ENCODE measurements at regions not wholly inside any gene's neighbourhood (a gene's known extent, or its start where the extent isn't known, plus 50 kb on each side); places are given as distances from the start of the nearest gene placed in this dataset.

DNA sequence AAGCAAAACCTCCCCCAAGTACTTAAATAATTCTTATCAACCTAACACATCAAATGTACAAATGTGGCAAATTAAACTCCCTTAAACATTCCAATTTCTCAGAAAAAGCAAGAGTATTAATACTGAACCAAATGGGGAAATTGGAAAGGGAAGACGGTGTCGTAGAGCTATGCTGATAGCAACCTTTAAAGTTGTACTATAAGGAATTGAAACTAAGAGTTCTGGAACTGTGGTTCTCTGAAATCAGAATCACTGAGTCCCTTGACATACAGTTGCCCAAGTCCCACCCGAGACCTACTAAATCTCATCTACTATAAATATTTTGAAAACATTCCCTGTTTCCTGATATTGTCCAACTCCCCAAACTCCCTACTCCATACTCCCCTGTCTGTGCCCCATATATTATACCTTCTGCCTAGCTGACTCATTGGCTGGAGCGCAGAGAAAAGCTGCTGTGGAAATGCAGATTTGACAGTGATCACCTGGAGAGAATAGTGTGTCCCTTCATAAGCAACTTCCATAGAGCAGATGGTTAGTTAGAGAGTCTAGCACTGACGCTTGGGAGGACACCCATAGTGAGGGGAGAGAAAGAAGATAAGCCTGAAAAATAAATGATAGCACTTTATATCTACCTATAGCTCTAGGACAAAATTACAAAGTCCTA is 51.4 kb upstream of the ITM2B start:
- no peaks in the 10 kb centered on the region for H3K27me3 ChIP-seq (ENCODE audit: control insufficient read depth in 3 of 3, insufficient read depth in 3 of 3, low read length in 3 of 3)
- no peak overlapping the region for H3K27ac ChIP-seq (ENCODE audit: low read depth in 1 of 3, low read length in 2 of 3)
- no peaks in the 10 kb centered on the region for H3K9me3 ChIP-seq (ENCODE audit: control insufficient read depth in 2 of 2, insufficient read depth in 1 of 2, low read depth in 1 of 2, low read length in 1 of 2)
- no peaks in the 10 kb centered on the region for H3K4me1 ChIP-seq (ENCODE audit: control insufficient read depth in 3 of 3, insufficient read depth in 2 of 3, low read depth in 1 of 3, low read length in 2 of 3)
- no peak overlapping the region for H3K4me3 ChIP-seq (ENCODE audit: low read depth in 1 of 3, low read length in 3 of 3)
- FAIRE-seq (no peak), DNase-seq (no peak)
- WGBS, 3 donors = 69 to 92% (median 88%) methylated on average over 5 of the region's 5 CpGs
- H3K36me3 ChIP-seq (ENCODE audit: control insufficient read depth in 3 of 3, insufficient read depth in 2 of 3, low read depth in 1 of 3, low read length in 3 of 3) = no peaks in the 10 kb centered on the region

DNA sequence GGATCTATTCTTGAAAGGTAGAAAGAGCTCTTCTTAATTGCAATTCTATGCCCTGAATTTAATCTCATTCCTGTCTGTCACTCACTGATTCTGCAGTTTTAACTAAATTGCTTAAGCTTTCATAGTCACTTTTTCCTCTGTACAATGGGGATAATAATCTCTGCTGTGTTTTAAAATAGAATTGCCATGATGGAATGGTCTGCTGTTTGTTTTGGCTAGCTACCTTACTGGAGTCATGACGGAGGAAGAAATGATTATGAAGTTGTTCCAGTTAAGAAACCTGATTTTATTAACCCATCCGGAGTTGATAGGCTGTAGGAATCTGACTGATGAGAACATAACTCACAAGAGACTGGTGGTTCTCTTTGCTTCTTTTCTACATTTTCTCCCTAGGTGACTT is 54.9 kb upstream of the ITM2B start:
- FAIRE-seq = no peak
- H3K9me3 ChIP-seq (ENCODE audit: control insufficient read depth in 2 of 2, insufficient read depth in 1 of 2, low read depth in 1 of 2, low read length in 1 of 2) = no peaks in the 10 kb centered on the region
- no peaks in the 10 kb centered on the region for H3K27me3 ChIP-seq (ENCODE audit: control insufficient read depth in 3 of 3, insufficient read depth in 3 of 3, low read length in 3 of 3)
- no peak for DNase-seq
- WGBS, 3 donors = 61 to 74% (median 66%) methylated on average over 2 of the region's 2 CpGs
- H3K27ac ChIP-seq (ENCODE audit: low read depth in 1 of 3, low read length in 2 of 3) = no peak overlapping the region
- no peaks in the 10 kb centered on the region for H3K36me3 ChIP-seq (ENCODE audit: control insufficient read depth in 3 of 3, insufficient read depth in 2 of 3, low read depth in 1 of 3, low read length in 3 of 3)
- H3K4me3 ChIP-seq (ENCODE audit: low read depth in 1 of 3, low read length in 3 of 3) = no peak overlapping the region
- H3K4me1 ChIP-seq (ENCODE audit: control insufficient read depth in 3 of 3, insufficient read depth in 2 of 3, low read depth in 1 of 3, low read length in 2 of 3) = no peaks in the 10 kb centered on the region

- no peaks in the 10 kb centered on the region for H3K4me1 ChIP-seq (ENCODE audit: control insufficient read depth in 3 of 3, insufficient read depth in 2 of 3, low read depth in 1 of 3, low read length in 2 of 3)
- H3K36me3 ChIP-seq (ENCODE audit: control insufficient read depth in 3 of 3, insufficient read depth in 2 of 3, low read depth in 1 of 3, low read length in 3 of 3) = no peaks in the 10 kb centered on the region
- 92 to 95% (median 93%) methylated on average over 6 of the region's 6 CpGs for WGBS, 3 donors
- H3K9me3 ChIP-seq (ENCODE audit: control insufficient read depth in 2 of 2, insufficient read depth in 1 of 2, low read depth in 1 of 2, low read length in 1 of 2) = no peaks in the 10 kb centered on the region
- H3K27me3 ChIP-seq (ENCODE audit: control insufficient read depth in 3 of 3, insufficient read depth in 3 of 3, low read length in 3 of 3) = no peaks in the 10 kb centered on the region
- no peak overlapping the region for H3K27ac ChIP-seq (ENCODE audit: low read depth in 1 of 3, low read length in 2 of 3)
- H3K4me3 ChIP-seq (ENCODE audit: low read depth in 1 of 3, low read length in 3 of 3) = no peak overlapping the region
- DNase-seq (no peak), FAIRE-seq (no peak)
Measured at GRCh38 chr13:48176781-48177180, 56.2 kb upstream of the ITM2B start.

GRCh38 chr13:48175185-48175584 is 57.8 kb upstream of the ITM2B start:
- H3K27me3 ChIP-seq (ENCODE audit: control insufficient read depth in 3 of 3, insufficient read depth in 3 of 3, low read length in 3 of 3) = no peaks in the 10 kb centered on the region
- no peaks in the 10 kb centered on the region for H3K4me1 ChIP-seq (ENCODE audit: control insufficient read depth in 3 of 3, insufficient read depth in 2 of 3, low read depth in 1 of 3, low read length in 2 of 3)
- whole genome bisulfite sequencing, 3 donors = 91 to 100% (median 94%) methylated on average over 1 of the region's 1 CpG
- no peak overlapping the region for H3K4me3 ChIP-seq (ENCODE audit: low read depth in 1 of 3, low read length in 3 of 3)
- no peaks in the 10 kb centered on the region for H3K9me3 ChIP-seq (ENCODE audit: control insufficient read depth in 2 of 2, insufficient read depth in 1 of 2, low read depth in 1 of 2, low read length in 1 of 2)
- peak overlapping the region in 1 of 3 donors; percentile 31 for H3K27ac ChIP-seq (ENCODE audit: low read depth in 1 of 3, low read length in 2 of 3)
- FAIRE-seq (no peak), DNase-seq (no peak)
- H3K36me3 ChIP-seq (ENCODE audit: control insufficient read depth in 3 of 3, insufficient read depth in 2 of 3, low read depth in 1 of 3, low read length in 3 of 3) = no peaks in the 10 kb centered on the region

DNA sequence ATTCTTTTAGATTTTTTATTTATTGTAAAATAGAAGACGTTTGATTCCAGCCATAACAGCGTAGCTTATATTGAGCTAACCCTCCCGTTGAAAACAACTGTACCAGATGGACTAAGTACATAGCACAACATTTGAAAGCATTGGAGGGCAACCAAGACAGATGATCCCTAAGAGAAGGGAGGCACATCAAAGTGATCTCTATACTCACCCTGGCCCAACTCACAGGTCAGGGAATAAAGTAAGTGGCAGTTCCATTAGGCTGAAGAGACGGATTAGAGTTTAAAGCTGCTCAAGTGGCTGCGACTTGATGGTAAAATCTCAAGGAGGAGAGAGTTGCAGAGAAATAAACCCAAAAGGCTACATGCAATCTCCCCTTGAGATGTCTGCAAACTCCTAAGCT is 65.1 kb upstream of the ITM2B start:
- WGBS, 3 donors = 77 to 90% (median 84%) methylated on average over 5 of the region's 5 CpGs
- Histone ChIP-seq H3K4me1 (ENCODE audit: control insufficient read depth in 3 of 3, insufficient read depth in 2 of 3, low read depth in 1 of 3, low read length in 2 of 3) (no peaks in the 10 kb centered on the region), H3K36me3 (ENCODE audit: control insufficient read depth in 3 of 3, insufficient read depth in 2 of 3, low read depth in 1 of 3, low read length in 3 of 3) (no peaks in the 10 kb centered on the region), H3K27ac (ENCODE audit: low read depth in 1 of 3, low read length in 2 of 3) (no peak overlapping the region), H3K4me3 (ENCODE audit: low read depth in 1 of 3, low read length in 3 of 3) (no peak overlapping the region), H3K9me3 (ENCODE audit: control insufficient read depth in 2 of 2, insufficient read depth in 1 of 2, low read depth in 1 of 2, low read length in 1 of 2) (no peaks in the 10 kb centered on the region), H3K27me3 (ENCODE audit: control insufficient read depth in 3 of 3, insufficient read depth in 3 of 3, low read length in 3 of 3) (no peaks in the 10 kb centered on the region)
- DNase-seq (no peak), FAIRE-seq (no peak)

GRCh38 chr13:48165727-48166126 is 67.3 kb upstream of the ITM2B start:
- Histone ChIP-seq H3K27me3 (ENCODE audit: control insufficient read depth in 3 of 3, insufficient read depth in 3 of 3, low read length in 3 of 3) (no peaks in the 10 kb centered on the region), H3K9me3 (ENCODE audit: control insufficient read depth in 2 of 2, insufficient read depth in 1 of 2, low read depth in 1 of 2, low read length in 1 of 2) (no peaks in the 10 kb centered on the region), H3K4me1 (ENCODE audit: control insufficient read depth in 3 of 3, insufficient read depth in 2 of 3, low read depth in 1 of 3, low read length in 2 of 3) (no peaks in the 10 kb centered on the region), H3K36me3 (ENCODE audit: control insufficient read depth in 3 of 3, insufficient read depth in 2 of 3, low read depth in 1 of 3, low read length in 3 of 3) (no peaks in the 10 kb centered on the region), H3K4me3 (ENCODE audit: low read depth in 1 of 3, low read length in 3 of 3) (no peak overlapping the region), H3K27ac (ENCODE audit: low read depth in 1 of 3, low read length in 2 of 3) (no peak overlapping the region)
- DNase-seq (no peak), FAIRE-seq (no peak)
- 41 to 89% (median 89%) methylated on average over 1 of the region's 1 CpG for WGBS, 3 donors

DNA sequence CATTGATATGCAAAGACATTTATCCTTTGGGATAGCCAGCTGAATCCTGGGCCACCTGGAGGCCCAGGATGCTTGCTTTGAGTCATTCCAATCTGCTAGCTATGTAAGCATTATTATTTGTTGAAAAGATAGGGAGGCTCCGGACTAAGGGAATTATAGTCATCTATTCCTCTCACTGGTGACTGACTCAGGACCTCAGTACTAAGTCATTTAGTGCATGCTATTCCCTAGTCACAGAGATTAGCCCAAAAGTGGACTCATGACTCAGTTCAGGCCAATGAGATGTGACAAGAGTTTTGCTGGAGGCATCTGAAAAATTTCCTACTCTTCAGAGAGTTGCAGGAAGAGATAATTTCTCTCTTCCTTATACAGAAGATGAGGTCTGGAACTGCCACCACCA is 67.9 kb upstream of the ITM2B start:
- no peak for DNase-seq

GRCh38 chr13:48163061-48163460 is 68.2 kb upstream of the MED4 start:
- FAIRE-seq (peak; percentile 26), DNase-seq (no peak)
- H3K4me3 ChIP-seq (ENCODE audit: low read depth in 1 of 3, low read length in 3 of 3) = no peak overlapping the region
- 84 to 97% (median 93%) methylated on average over 4 of the region's 4 CpGs for WGBS, 3 donors
- H3K4me1 ChIP-seq (ENCODE audit: control insufficient read depth in 3 of 3, insufficient read depth in 2 of 3, low read depth in 1 of 3, low read length in 2 of 3) = peaks cover 0 to 3% (median 0%) of the 10 kb centered on the region in 3 donors
- no peaks in the 10 kb centered on the region for H3K36me3 ChIP-seq (ENCODE audit: control insufficient read depth in 3 of 3, insufficient read depth in 2 of 3, low read depth in 1 of 3, low read length in 3 of 3)
- H3K27me3 ChIP-seq (ENCODE audit: control insufficient read depth in 3 of 3, insufficient read depth in 3 of 3, low read length in 3 of 3) = no peaks in the 10 kb centered on the region
- no peaks in the 10 kb centered on the region for H3K9me3 ChIP-seq (ENCODE audit: control insufficient read depth in 2 of 2, insufficient read depth in 1 of 2, low read depth in 1 of 2, low read length in 1 of 2)
- no peak overlapping the region for H3K27ac ChIP-seq (ENCODE audit: low read depth in 1 of 3, low read length in 2 of 3)

More for the DNA sequence above, 67.9 kb upstream of the ITM2B start:
- Histone ChIP-seq H3K4me3 (ENCODE audit: low read depth in 1 of 3, low read length in 3 of 3) (no peak overlapping the region), H3K27me3 (ENCODE audit: control insufficient read depth in 3 of 3, insufficient read depth in 3 of 3, low read length in 3 of 3) (no peaks in the 10 kb centered on the region), H3K9me3 (ENCODE audit: control insufficient read depth in 2 of 2, insufficient read depth in 1 of 2, low read depth in 1 of 2, low read length in 1 of 2) (no peaks in the 10 kb centered on the region), H3K4me1 (ENCODE audit: control insufficient read depth in 3 of 3, insufficient read depth in 2 of 3, low read depth in 1 of 3, low read length in 2 of 3) (no peaks in the 10 kb centered on the region), H3K27ac (ENCODE audit: low read depth in 1 of 3, low read length in 2 of 3) (no peak overlapping the region), H3K36me3 (ENCODE audit: control insufficient read depth in 3 of 3, insufficient read depth in 2 of 3, low read depth in 1 of 3, low read length in 3 of 3) (no peaks in the 10 kb centered on the region)
- 63 to 89% (median 76%) methylated on average over 1 of the region's 1 CpG for WGBS, 3 donors
- no peak for FAIRE-seq

DNA sequence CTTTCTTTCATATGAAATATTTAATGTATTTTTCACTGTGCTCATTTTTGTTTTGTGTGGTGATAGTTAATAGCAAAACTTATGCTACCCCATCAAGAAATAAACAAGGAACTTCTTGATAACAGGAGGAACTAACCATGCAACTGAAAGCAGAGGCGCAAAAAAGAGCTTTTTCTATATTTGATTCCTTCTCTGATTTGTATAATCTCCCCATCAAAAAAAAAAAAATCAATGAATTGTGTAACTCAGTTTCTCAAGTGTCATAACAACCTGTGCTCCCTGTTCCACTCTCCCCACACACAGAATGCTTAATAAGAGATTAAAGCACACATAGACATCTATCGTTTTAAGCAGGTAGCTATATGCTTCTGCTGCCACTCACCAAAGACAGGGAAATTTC is 67.3 kb upstream of the MED4 start:
- no peaks in the 10 kb centered on the region for H3K27me3 ChIP-seq (ENCODE audit: control insufficient read depth in 3 of 3, insufficient read depth in 3 of 3, low read length in 3 of 3)
- peaks cover 0 to 3% (median 0%) of the 10 kb centered on the region in 3 donors for H3K4me1 ChIP-seq (ENCODE audit: control insufficient read depth in 3 of 3, insufficient read depth in 2 of 3, low read depth in 1 of 3, low read length in 2 of 3)
- no peak overlapping the region for H3K27ac ChIP-seq (ENCODE audit: low read depth in 1 of 3, low read length in 2 of 3)
- no peaks in the 10 kb centered on the region for H3K36me3 ChIP-seq (ENCODE audit: control insufficient read depth in 3 of 3, insufficient read depth in 2 of 3, low read depth in 1 of 3, low read length in 3 of 3)
- no peaks in the 10 kb centered on the region for H3K9me3 ChIP-seq (ENCODE audit: control insufficient read depth in 2 of 2, insufficient read depth in 1 of 2, low read depth in 1 of 2, low read length in 1 of 2)
- no peak for FAIRE-seq
- WGBS, 3 donors = 83 to 93% (median 86%) methylated on average over 2 of the region's 2 CpGs
- no peak overlapping the region for H3K4me3 ChIP-seq (ENCODE audit: low read depth in 1 of 3, low read length in 3 of 3)
- DNase-seq = no peak

Data from small intestine (tissue), 7 donors.